NCI-H2227 treated with DMSO at 0.1 percent for 48 hours (cell line): ENCODE measurements at regions not wholly inside any gene's neighbourhood (a gene's known extent, or its start where the extent isn't known, plus 50 kb on each side); places are given as distances from the start of the nearest gene placed in this dataset.
A peak's percentile ranks its signal among the peaks of the same experiment; 100 is the strongest.

ENCODE experiments used
- DNase-seq: peaks from one replicate; lab custom pipeline; 2025; lab: John Stamatoyannopoulos, UW

DNA sequence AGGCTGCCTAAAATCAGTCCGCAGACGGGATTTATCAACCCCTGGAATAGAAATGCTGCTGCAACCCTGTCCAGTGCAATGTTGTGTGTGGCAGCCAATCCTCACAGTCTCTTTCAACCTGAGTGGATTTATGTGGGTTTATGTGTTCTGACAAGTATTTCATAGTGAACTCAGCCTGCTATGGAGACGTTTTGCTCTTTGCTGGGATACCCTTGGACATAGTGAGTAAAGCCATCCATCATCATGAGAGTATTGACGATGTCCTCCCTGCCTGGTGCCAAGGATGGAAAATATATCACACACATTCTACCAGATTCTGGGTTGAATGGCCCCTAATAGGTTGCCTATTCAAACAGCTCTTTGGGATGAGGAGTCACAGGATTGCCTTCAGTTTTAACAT is 219.1 kb downstream of the SOCS6 start:
- DNase-seq = no peak

DNA sequence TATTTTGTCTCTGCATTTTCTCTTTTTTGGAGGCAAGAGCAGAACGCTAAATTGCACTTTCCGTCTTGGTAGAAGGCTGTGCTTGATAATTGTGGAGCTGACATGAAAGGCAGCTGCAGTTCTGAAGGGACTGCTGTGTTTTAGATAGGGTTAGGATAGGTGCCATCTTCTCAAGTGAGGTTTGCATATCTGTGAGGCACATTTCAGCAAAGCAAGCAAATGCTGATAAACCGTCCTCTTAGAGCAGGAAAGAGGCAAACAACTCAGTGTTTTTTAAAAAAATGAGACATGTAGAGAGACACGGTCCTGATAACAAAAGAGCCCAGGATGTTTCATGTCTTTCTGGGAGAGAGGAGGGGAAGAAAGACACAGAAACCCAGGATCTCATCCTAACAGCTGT is 217.7 kb downstream of the SOCS6 start:
- no peak for DNase-seq

DNA sequence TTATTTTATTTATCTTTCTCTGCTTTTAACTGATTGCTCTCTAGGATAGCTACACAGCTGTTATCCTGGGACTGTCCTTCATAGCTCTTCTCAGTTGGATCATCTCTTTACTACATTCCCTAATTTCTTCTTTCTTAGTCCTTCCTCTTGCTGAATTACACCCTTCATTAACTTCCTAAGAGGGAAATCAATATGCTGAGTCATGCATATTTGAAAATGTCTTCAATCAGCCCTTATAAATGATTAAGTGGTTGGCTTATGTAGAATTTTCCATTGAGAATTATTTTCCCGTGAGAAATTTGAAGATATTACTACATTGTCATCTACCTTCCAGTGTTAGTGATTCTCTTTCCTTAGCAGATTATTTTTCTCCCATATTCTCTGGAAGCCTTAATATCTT is 214.2 kb downstream of the SOCS6 start:
- DNase-seq = no peak

DNA sequence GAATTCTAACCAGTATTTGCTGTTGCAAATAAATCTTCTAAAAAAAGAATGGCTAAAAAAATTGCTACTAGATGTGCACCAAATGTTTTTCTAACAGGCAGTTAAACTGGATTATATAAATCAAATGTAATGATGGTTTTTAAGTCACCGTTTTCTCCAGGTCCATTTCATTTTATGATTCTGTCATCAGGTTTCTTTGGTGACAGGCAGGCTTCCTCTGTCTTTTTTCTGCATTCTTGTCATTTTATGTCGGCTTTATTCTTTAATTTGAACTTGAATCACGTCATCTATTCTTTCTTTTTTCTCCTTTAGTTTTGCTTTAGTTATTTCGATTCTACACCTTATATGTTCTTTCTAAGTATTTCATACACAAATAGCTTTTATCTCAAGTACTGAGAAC is 212.5 kb downstream of the SOCS6 start:
- no peak for DNase-seq

DNA sequence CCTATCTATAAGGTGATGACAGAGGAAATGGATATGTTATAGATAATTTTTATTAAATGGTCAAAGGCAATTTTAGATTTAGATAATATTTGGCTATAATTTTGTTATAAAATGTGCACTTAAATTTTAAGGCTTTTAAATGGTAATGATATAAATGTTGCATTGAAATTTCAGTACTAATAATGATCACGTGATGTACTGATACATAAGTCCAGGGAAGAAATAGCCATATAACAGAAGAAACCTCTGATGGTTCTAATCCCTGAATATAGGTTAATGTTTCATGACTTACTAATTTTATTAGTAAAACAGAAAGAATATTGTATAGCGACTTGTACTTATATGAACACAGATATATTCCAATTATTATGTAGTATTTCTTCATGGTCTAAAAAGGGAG is 211.9 kb downstream of the SOCS6 start:
- no peak for DNase-seq

DNA sequence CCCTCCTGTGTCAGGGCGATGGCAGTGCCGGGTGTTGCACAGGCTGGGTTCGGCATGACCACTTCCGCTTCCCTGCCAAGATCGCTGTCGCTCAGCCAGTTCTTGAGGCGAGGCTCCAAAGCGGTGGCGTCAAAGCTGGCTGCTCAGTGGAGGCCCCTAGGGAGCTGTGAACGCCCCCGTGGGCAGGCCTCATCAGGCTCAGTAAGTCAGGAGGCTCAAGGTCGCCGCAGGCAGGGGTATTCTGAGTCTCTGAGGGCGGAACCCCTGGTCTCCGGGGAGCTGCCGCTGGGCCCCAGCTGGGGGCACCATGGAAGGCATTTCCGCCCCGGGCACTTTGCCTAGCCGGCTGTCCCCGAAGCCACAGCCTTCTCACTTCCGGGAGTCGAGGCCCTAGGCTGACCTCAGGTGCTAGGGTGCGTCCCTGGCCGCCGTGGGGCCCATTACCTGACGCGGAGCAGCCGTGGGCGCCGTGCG is 210.4 kb downstream of the SOCS6 start:
- no peak for DNase-seq

DNA sequence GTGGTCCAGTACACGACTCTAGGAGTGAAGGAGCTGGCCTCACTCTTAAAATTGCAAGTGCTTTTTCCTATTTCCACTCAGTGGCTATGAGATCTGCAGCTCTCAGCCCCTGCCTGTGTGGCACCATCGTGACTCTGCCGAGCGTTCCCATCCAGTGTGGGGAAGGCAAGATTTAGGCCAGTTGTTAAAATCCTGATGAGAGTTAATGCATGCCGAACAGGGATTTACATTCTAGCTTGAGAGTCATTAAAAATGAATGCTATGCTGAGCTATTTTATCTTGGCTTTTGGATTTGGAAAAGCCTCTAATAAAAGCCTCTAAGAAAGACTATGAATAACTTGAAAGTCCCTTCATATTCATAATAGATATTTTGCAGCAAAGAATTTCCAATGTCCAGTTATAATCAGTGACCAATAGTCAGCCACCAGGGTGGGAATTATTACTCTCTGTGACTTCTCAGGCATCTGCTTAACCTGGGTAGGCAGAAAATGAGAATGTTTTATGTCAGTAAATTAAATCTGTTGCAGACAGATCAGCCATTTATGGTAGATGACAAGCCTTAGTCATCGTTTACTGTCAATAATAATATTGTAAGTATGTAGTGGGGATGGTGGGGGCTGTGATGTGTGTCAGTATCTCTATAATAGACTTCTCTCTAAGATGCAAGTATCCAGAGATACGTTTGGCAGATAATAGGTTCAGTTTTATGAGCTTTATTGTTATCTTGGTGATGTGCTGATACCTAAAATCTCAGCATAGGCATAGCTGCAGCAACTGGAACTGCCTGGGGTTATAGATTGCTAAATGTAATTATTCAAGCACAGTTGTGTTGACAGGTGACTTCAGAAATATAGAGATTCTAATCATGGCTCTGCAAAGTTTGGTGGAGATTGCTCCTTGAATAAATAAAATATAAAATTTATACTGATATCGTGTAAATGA is 207.8 kb downstream of the SOCS6 start:
- DNase-seq = no peak

DNA sequence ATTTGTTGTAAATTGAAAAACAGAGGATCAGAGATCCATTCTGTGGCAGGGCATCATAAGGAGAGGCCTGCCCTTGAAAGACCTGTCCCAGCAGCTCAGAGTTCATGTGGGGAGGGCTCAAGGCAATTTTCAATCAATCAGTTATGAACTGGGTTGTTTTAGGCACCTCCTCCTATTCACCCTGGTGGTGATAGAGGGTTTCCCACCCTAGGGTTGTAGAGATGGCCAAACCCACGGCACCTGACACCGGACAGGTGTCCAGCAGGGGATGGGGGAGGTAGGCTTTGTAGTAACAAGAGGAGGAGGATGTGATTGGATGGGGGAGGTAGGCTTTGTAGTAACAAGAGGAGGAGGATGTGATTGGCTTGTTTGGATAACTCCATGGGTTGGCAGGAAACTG is 205.7 kb downstream of the SOCS6 start:
- DNase-seq = no peak

DNA sequence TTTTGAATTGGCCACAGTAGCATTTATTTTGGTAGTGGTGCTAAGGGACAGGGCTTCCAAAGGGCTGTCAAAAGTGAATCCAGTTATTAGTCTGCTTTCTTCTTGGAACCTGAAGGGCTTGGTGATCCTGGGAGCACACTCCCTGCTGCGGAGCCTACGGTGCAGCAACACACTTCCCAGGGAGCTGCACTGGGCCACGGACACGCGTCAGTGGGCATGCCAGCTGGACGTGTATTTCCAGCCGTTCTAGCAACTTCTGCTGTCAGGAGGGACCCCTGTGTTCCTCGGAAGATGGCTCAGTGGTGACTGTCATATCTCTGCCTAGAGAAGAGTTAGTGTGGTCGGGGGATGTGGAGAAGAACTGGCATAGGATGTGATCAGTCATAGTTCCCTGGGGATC is 204.6 kb downstream of the SOCS6 start:
- no peak for DNase-seq

DNA sequence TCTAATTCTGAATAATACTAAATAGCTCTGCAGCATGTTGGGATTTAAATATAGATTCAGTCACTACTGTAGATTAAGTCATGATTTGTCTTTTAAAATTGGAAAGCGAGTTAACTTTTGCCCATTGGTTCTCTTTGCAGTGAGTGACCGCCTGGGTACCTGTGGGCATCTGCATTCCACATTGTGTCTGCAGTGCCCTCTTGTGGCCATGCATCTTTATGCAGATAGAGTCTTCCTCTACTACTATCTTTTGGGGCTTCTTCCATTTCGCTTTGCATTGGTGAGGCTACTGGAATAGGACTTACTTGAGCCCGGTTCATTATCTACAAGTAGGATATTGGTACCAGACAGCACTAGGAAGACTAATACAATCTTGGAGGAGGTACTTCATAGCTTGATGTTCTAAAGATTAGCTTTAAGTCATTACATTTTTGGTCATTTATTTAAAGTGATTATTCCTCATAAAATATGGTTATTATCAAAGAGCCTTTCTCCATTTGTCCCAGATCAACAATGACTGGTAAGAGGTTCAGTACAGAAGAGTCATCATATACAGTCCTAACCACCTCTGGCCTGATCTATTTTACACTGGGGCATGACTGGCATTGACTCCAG is 203.0 kb downstream of the SOCS6 start:
- DNase-seq = peak; percentile 29

DNA sequence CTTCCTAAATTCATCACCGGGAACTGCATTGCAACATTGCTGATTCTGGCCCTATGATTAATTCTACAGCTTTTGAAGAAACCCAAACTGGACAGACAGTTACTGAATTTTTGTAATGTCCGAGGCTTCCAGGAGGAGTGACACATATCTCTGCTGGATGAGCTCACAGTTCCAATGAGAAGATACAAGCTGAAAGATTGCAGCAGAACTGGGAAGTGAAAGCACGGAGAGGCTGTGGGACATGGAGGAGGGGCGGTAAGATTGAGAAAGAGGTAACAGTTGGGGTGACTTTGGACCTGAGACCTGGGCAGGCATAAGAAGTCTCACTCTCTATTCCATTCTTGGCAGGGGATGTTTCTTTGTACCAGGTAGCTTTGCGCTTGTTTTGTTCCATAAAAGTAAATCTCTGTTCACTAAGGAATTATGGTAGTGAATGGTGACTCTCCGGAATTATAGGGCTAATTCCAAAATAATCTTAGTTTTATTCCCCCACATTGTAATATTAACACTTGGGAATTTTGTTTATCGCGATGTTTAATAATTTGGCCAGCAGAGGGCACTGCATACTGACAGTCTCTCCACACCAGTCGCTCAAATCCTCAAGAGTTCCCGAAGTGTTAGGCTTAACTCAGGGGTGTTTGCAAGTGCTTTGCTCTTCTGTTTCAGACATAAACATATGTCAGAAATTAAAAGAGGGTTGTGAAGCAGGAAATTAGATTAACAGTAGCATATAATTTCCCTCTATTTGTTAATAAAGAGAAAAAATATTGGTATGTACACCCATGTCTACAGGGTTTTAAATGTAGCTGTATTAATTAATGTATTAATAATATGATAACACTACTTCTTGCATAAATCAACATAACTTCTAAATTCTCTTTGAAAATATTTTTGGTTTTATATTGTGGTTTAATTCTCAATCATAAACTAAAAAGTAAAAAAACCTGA is 201.4 kb downstream of the SOCS6 start:
- peak; percentile 56 for DNase-seq

DNA sequence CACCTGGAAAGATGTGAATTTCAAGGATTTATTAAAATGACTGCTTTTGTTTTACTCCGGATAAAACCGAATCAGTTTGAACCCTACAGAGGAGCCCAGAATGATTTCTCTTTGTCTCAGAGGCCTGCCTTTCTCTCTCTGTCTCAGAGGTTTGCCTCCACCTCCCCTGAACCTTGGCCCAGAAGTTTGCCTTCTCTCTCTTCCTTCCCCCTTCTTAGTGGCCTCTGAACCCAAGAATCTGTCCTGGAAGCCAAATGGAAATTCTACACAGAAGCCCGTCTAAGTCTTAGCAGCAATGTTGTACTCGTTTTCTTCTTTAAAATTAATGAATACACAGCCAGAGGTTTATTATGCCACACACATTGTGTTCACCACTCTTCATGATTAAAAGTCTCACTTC is 200.7 kb downstream of the SOCS6 start:
- no peak for DNase-seq

DNA sequence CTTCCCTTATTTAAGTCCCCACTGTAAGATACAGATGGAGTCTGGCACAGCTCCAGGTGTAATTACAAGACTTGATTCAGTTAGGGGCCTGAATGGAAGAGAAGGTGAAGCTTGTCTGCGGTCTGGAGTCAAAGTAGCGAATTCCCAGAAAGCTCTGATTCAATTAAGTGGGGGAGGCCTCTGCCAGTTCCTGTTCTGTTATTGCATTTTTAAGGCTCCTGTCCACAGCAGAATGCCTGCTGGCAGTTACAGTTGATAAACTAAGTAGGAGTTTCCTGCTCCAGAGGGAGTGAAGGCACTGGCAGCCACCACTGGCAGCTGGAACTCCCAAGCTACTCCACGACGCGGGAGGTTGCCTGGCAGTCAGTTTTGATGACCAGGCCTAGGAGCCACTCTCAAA is 181.1 kb downstream of the SOCS6 start:
- peak; percentile 89 for DNase-seq

DNA sequence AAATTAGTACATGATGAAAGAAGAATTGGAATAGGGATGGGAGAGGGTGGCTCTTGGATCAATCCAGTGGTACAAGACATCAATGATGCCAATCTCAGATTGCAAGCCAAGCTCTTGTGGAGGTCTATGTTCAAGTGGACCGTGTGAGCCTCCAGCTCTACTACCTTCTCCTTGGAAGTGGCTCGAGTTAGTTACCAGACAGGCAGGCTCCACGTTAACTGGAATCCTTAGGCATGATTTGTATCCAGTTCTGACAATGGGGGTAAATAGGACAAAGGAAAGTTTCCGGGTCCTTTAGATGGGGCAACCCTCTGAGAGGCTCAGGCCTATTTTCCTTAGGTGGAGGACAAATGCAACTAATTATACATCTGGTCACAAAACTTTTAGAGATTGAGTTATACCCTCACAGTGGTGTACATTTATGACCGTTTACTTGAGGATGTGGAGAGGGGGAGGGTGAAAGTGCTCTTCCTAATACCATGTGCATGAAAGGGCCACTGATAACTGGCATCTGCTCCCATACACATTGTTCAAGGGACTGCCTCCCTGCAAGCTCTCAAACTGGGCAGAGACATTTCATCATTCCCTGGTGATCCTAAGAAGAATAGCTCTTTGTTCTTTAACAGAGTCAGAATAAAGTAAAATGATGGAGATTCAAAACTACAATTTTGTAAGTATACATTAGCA is 180.2 kb downstream of the SOCS6 start:
- no peak for DNase-seq

DNA sequence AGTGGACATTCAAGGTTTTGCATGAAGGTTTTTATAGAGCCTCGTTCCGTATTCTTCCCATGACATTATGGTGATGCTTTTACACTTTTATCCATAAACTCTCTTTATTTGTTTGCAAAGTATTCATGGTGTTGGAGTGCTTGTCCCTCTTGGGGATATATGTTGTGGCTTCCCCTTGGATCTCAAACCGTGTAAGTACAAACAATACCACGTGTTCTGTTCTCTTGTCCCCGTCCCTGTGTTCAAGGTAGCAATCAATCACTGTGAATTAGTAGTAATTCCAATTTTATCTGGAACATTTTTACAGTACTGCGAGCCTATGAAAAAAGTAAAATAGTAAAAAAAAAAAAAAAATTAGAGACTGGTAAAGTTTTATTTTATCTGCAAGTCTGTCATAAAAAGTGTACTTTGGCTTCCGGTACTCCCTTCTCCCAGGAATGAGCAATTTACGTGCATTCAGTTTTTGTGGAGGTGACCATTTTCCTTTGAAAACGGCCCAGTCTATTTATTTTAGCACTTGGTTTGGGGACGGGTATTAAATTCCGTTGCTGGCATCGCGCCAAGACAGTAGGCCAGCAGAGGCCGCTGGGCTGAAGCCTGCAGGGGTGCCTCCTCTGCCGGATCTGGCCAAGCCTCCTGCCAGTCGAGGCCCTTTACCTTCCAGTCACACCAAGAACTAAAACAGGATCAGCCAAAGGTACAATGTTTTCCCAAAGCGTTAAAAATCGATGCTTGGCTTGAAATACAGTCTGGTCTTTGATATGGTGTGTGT is 175.7 kb downstream of the SOCS6 start:
- peak; percentile 60 for DNase-seq

DNA sequence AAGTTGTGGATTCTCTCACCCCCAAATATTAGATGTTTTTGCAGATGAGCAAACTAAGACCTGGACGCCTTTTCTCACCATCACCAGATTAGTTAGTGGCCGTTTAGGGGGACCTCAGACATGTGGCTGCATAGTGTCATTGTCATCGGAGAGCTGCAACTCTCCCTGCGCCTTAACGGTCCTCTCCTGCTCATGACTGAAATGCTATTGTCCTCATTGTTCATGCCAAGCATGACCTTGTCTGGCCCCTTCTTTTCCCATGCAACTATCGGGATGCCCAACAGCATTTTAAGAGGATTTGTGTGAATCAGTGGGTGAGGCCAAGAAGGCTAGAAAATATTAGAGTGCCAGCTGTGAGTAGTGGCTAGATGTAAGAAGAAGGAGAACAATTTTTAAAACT is 174.2 kb downstream of the SOCS6 start:
- DNase-seq = no peak

DNA sequence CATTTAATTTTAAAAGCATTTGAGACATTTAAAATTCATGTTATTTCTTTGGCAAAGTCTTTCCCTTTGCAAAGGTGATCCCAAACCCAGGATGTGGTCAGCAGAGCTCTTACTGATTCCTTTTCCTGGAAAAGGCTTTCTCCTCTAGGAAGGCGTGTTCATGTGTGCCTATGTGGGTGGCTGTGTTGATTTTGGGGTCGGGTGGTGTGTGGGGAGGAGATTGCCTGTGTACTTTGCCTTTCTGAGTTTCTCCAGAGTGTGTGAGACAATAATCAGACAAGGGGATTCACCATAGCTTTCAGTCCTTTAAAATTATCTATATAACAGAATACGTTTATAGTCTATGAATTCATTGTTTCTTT is 173.2 kb downstream of the SOCS6 start:
- no peak for DNase-seq

DNA sequence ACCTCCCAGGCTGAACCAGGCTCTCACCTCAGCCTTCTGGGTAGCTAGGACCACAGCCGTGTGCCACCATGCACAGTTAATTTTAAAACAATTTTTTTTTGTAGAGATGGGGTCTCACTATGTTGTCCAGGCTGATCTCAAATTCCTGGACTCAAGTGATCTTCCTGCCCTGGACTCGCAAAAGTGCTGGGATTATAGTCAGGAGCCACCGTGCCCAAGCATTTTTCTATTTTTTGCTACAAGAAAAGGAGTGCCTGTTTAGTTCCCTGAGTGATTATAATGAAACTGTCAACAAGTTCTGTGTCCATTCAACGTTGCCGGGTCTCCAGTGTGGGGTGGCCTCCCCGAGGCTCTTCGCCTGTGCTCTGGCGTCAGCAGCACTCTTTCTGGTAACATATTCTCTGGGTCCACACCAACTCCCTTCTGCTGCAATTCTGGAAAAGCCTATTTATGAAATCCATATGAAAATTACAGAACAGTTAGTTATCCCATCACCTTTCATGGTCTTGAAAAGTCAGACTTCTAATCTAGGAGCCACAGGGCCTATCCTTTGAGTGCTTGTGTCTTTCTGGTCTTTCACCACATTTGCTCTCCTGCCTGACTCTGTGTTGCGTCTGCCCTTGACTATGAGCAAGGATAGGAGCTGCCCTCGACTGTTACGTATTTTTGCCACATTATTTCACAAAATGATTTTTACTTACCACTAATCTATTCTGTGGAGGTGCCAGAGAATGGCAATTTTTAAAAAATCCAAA is 172.7 kb downstream of the SOCS6 start:
- DNase-seq = no peak

DNA sequence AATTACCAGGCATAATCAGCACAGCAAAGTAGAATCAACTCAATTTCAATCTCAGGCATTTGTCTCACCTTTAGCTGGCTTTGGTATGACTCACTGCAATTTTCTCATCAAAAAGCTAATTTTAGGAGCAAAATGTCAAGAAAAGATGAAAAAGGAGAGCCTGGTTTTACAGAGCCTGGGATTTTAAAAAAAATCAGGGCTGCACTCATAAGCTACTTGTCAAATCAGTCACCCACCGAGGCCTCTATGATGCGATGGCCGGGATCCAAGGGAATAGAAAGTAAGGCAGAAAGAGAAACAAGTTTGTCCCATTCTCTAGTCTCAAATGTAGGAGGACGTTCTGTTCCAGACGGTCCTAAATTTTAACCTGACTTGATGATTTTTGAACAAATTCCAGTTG is 170.9 kb downstream of the SOCS6 start:
- no peak for DNase-seq

DNA sequence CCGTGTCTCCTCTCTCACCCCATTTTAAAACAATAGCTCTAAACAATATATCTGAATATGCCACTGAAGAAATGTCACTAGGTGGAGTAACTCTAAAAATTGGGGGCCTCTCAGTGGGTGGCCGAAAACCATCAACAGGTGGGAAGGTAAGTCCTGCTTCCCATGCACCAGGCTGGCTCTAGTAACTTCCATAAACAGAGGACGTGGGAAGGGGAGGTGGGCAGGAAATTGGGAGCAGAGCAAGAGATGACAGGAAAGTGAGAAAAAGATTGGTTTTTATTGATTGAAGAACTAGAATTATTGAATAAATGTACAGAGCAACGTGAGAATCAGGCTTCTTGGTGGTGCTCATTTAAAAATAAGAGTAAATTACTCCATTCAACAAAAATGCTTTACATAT is 170.4 kb downstream of the SOCS6 start:
- no peak for DNase-seq
